ENCODE measurements at regions not wholly inside any gene's neighbourhood (a gene's known extent, or its start where the extent isn't known, plus 50 kb on each side); places are given as distances from the start of the nearest gene placed in this dataset.

DNA sequence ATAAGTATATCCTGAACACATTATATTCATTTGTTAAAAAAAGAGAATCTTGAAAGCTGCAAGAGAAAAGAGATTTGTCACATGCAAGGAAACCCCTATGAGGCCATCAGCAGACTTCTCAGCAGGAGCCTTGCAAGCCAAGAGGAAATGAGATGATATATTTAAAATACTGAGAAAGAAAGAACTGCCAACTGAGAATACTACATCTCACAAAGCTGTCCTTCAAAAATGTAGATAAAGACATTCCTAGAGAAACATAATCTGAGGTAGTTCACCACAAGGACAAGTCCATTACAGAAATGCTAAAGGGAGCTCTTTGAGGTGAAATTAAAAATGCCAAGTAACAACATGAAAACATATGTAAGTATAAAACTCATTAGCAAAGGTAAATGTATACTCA lies 224.4 kb upstream of the MBL2 start:
- TF ChIP-seq, protein P1, sequence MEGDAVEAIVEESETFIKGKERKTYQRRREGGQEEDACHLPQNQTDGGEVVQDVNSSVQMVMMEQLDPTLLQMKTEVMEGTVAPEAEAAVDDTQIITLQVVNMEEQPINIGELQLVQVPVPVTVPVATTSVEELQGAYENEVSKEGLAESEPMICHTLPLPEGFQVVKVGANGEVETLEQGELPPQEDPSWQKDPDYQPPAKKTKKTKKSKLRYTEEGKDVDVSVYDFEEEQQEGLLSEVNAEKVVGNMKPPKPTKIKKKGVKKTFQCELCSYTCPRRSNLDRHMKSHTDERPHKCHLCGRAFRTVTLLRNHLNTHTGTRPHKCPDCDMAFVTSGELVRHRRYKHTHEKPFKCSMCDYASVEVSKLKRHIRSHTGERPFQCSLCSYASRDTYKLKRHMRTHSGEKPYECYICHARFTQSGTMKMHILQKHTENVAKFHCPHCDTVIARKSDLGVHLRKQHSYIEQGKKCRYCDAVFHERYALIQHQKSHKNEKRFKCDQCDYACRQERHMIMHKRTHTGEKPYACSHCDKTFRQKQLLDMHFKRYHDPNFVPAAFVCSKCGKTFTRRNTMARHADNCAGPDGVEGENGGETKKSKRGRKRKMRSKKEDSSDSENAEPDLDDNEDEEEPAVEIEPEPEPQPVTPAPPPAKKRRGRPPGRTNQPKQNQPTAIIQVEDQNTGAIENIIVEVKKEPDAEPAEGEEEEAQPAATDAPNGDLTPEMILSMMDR (IDR thresholded peaks at IDR 0.05; ENCODE audit: poor library complexity, severe bottlenecking), result no peak
- TF ChIP-seq, protein P2, sequence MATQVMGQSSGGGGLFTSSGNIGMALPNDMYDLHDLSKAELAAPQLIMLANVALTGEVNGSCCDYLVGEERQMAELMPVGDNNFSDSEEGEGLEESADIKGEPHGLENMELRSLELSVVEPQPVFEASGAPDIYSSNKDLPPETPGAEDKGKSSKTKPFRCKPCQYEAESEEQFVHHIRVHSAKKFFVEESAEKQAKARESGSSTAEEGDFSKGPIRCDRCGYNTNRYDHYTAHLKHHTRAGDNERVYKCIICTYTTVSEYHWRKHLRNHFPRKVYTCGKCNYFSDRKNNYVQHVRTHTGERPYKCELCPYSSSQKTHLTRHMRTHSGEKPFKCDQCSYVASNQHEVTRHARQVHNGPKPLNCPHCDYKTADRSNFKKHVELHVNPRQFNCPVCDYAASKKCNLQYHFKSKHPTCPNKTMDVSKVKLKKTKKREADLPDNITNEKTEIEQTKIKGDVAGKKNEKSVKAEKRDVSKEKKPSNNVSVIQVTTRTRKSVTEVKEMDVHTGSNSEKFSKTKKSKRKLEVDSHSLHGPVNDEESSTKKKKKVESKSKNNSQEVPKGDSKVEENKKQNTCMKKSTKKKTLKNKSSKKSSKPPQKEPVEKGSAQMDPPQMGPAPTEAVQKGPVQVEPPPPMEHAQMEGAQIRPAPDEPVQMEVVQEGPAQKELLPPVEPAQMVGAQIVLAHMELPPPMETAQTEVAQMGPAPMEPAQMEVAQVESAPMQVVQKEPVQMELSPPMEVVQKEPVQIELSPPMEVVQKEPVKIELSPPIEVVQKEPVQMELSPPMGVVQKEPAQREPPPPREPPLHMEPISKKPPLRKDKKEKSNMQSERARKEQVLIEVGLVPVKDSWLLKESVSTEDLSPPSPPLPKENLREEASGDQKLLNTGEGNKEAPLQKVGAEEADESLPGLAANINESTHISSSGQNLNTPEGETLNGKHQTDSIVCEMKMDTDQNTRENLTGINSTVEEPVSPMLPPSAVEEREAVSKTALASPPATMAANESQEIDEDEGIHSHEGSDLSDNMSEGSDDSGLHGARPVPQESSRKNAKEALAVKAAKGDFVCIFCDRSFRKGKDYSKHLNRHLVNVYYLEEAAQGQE (IDR thresholded peaks at IDR 0.05; ENCODE audit: borderline replicate concordance), result no peak
- TF ChIP-seq MXI1 (conservative IDR thresholded peaks at IDR 0.05; ENCODE audit: poor library complexity, severe bottlenecking) (no peak), EZH2 (IDR thresholded peaks at IDR 0.05; ENCODE audit: borderline replicate concordance, insufficient read depth, low read length, poor library complexity, severe bottlenecking) (no peak), EP300 (conservative IDR thresholded peaks at IDR 0.05; ENCODE audit: poor library complexity, severe bottlenecking) (peak; percentile 69)
